ENCODE measurements at regions not wholly inside any gene's neighbourhood (a gene's known extent, or its start where the extent isn't known, plus 50 kb on each side); places are given as distances from the start of the nearest gene placed in this dataset.

GRCh38 chr9:105958587-105958986 lies 264.2 kb downstream of the TMEM38B start:
- H3K23ac ChIP-seq (ENCODE audit: low read length in 2 of 2): no peak overlapping the region
- no peaks in the 10 kb centered on the region for H3K79me1 ChIP-seq (replicated peaks; ENCODE audit: low read length, poor library complexity, severe bottlenecking)
- 100% methylated on average over 1 of the region's 3 CpGs for whole genome bisulfite sequencing
- no peaks in the 10 kb centered on the region for H3K36me3 ChIP-seq (ENCODE audit: control insufficient read depth in 1 of 2, insufficient read depth in 2 of 2, low read depth in 1 of 2, low read length in 2 of 2)
- no peak for DNase-seq
- no peak overlapping the region for H3K4me2 ChIP-seq (ENCODE audit: low read length, poor library complexity, severe bottlenecking)
- H4K91ac ChIP-seq (ENCODE audit: low read length): no peak overlapping the region
- H3K27ac ChIP-seq (ENCODE audit: low read length, poor library complexity, severe bottlenecking): no peak overlapping the region
- no peak overlapping the region for H2AK5ac ChIP-seq (ENCODE audit: low read length, severe bottlenecking)
- H3K4ac ChIP-seq (ENCODE audit: low read depth in 1 of 2, low read length in 2 of 2): no peak overlapping the region
- H3K9ac ChIP-seq (ENCODE audit: low read length): no peak overlapping the region
- no peak overlapping the region for H2BK15ac ChIP-seq (ENCODE audit: low read depth, poor library complexity, severe bottlenecking)
- no peak overlapping the region for H2BK12ac ChIP-seq (ENCODE audit: low read length in 2 of 2)
- H2AFZ ChIP-seq (ENCODE audit: low read depth, low read length): no peak overlapping the region
- no peak overlapping the region for H2BK120ac ChIP-seq (ENCODE audit: low read depth, low read length)
- H3K9me3 ChIP-seq (ENCODE audit: control insufficient read depth, low read length): no peaks in the 10 kb centered on the region
- H2BK5ac ChIP-seq (ENCODE audit: low read depth, low read length, poor library complexity, severe bottlenecking): no peak overlapping the region
- H3K18ac ChIP-seq (ENCODE audit: low read depth in 1 of 2, low read length in 2 of 2): no peak overlapping the region
- H3K4me1 ChIP-seq (ENCODE audit: control insufficient read depth, insufficient read depth, low read depth, low read length): peaks cover 4% of the 10 kb centered on the region
- no peak overlapping the region for H4K8ac ChIP-seq (ENCODE audit: low read length)
- no peaks in the 10 kb centered on the region for H3K27me3 ChIP-seq (ENCODE audit: control insufficient read depth in 1 of 2, insufficient read depth in 1 of 2, low read length in 2 of 2)
- H3K14ac ChIP-seq (ENCODE audit: low read length in 2 of 2): no peak overlapping the region
- no peak overlapping the region for H3K4me3 ChIP-seq (ENCODE audit: insufficient read depth in 1 of 2, low read depth in 1 of 2, low read length in 2 of 2)

GRCh38 chr9:105959531-105959930 lies 265.2 kb downstream of the TMEM38B start:
- H2BK5ac ChIP-seq (ENCODE audit: low read depth, low read length, poor library complexity, severe bottlenecking): no peak overlapping the region

GRCh38 chr9:105963343-105964099 lies 269.2 kb downstream of the TMEM38B start:
- no peak overlapping the region for H3K4me2 ChIP-seq (ENCODE audit: low read length, poor library complexity, severe bottlenecking)
- H3K4ac ChIP-seq (ENCODE audit: low read depth in 1 of 2, low read length in 2 of 2): no peak overlapping the region
- H2AFZ ChIP-seq (ENCODE audit: low read depth, low read length): no peak overlapping the region
- no peak for DNase-seq
- H4K91ac ChIP-seq (ENCODE audit: low read length): no peak overlapping the region
- H3K36me3 ChIP-seq (ENCODE audit: control insufficient read depth in 1 of 2, insufficient read depth in 2 of 2, low read depth in 1 of 2, low read length in 2 of 2): no peaks in the 10 kb centered on the region
- H3K27ac ChIP-seq (ENCODE audit: low read length, poor library complexity, severe bottlenecking): no peak overlapping the region
- WGBS: 77% methylated on average over 2 of the region's 4 CpGs
- H3K9me3 ChIP-seq (ENCODE audit: control insufficient read depth, low read length): no peaks in the 10 kb centered on the region
- H2AK5ac ChIP-seq (ENCODE audit: low read length, severe bottlenecking): no peak overlapping the region
- no peak overlapping the region for H3K18ac ChIP-seq (ENCODE audit: low read depth in 1 of 2, low read length in 2 of 2)
- H3K79me1 ChIP-seq (replicated peaks; ENCODE audit: low read length, poor library complexity, severe bottlenecking): no peaks in the 10 kb centered on the region
- no peak overlapping the region for H2BK120ac ChIP-seq (ENCODE audit: low read depth, low read length)
- no peaks in the 10 kb centered on the region for H3K27me3 ChIP-seq (ENCODE audit: control insufficient read depth in 1 of 2, insufficient read depth in 1 of 2, low read length in 2 of 2)
- H2BK15ac ChIP-seq (ENCODE audit: low read depth, poor library complexity, severe bottlenecking): no peak overlapping the region
- no peak overlapping the region for H3K9ac ChIP-seq (ENCODE audit: low read length)
- H3K4me1 ChIP-seq (ENCODE audit: control insufficient read depth, insufficient read depth, low read depth, low read length): peaks cover 2% of the 10 kb centered on the region
- H2BK5ac ChIP-seq (ENCODE audit: low read depth, low read length, poor library complexity, severe bottlenecking): no peak overlapping the region
- no peak overlapping the region for H3K23ac ChIP-seq (ENCODE audit: low read length in 2 of 2)
- no peak overlapping the region for H3K14ac ChIP-seq (ENCODE audit: low read length in 2 of 2)
- H2BK12ac ChIP-seq (ENCODE audit: low read length in 2 of 2): no peak overlapping the region
- no peak overlapping the region for H4K8ac ChIP-seq (ENCODE audit: low read length)
- no peak overlapping the region for H3K4me3 ChIP-seq (ENCODE audit: insufficient read depth in 1 of 2, low read depth in 1 of 2, low read length in 2 of 2)

More at GRCh38 chr9:105959531-105959930, 265.2 kb downstream of the TMEM38B start:
- H3K36me3 ChIP-seq (ENCODE audit: control insufficient read depth in 1 of 2, insufficient read depth in 2 of 2, low read depth in 1 of 2, low read length in 2 of 2): no peaks in the 10 kb centered on the region
- H3K4me2 ChIP-seq (ENCODE audit: low read length, poor library complexity, severe bottlenecking): no peak overlapping the region
- no peak overlapping the region for H2BK15ac ChIP-seq (ENCODE audit: low read depth, poor library complexity, severe bottlenecking)
- no peak for DNase-seq
- H2BK12ac ChIP-seq (ENCODE audit: low read length in 2 of 2): no peak overlapping the region
- no peak overlapping the region for H4K91ac ChIP-seq (ENCODE audit: low read length)
- H3K27me3 ChIP-seq (ENCODE audit: control insufficient read depth in 1 of 2, insufficient read depth in 1 of 2, low read length in 2 of 2): no peaks in the 10 kb centered on the region
- H3K23ac ChIP-seq (ENCODE audit: low read length in 2 of 2): no peak overlapping the region
- no peaks in the 10 kb centered on the region for H3K9me3 ChIP-seq (ENCODE audit: control insufficient read depth, low read length)
- no peak overlapping the region for H4K8ac ChIP-seq (ENCODE audit: low read length)
- H2BK120ac ChIP-seq (ENCODE audit: low read depth, low read length): no peak overlapping the region
- peaks cover 4% of the 10 kb centered on the region for H3K4me1 ChIP-seq (ENCODE audit: control insufficient read depth, insufficient read depth, low read depth, low read length)
- WGBS: 69% methylated on average over 2 of the region's 3 CpGs
- H3K27ac ChIP-seq (ENCODE audit: low read length, poor library complexity, severe bottlenecking): peak overlapping the region; percentile 31
- no peak overlapping the region for H3K4me3 ChIP-seq (ENCODE audit: insufficient read depth in 1 of 2, low read depth in 1 of 2, low read length in 2 of 2)
- H3K9ac ChIP-seq (ENCODE audit: low read length): no peak overlapping the region
- H2AK5ac ChIP-seq (ENCODE audit: low read length, severe bottlenecking): no peak overlapping the region
- no peak overlapping the region for H3K18ac ChIP-seq (ENCODE audit: low read depth in 1 of 2, low read length in 2 of 2)
- H3K79me1 ChIP-seq (replicated peaks; ENCODE audit: low read length, poor library complexity, severe bottlenecking): no peaks in the 10 kb centered on the region
- no peak overlapping the region for H2AFZ ChIP-seq (ENCODE audit: low read depth, low read length)
- H3K4ac ChIP-seq (ENCODE audit: low read depth in 1 of 2, low read length in 2 of 2): no peak overlapping the region
- no peak overlapping the region for H3K14ac ChIP-seq (ENCODE audit: low read length in 2 of 2)

GRCh38 chr9:105964156-105964555 lies 269.8 kb downstream of the TMEM38B start:
- DNase-seq: no peak
- Histone ChIP-seq H4K91ac (ENCODE audit: low read length) (no peak overlapping the region), H3K9ac (ENCODE audit: low read length) (no peak overlapping the region), H3K18ac (ENCODE audit: low read depth in 1 of 2, low read length in 2 of 2) (no peak overlapping the region), H2BK120ac (ENCODE audit: low read depth, low read length) (no peak overlapping the region), H2BK15ac (ENCODE audit: low read depth, poor library complexity, severe bottlenecking) (no peak overlapping the region), H3K4me2 (ENCODE audit: low read length, poor library complexity, severe bottlenecking) (no peak overlapping the region), H3K4me3 (ENCODE audit: insufficient read depth in 1 of 2, low read depth in 1 of 2, low read length in 2 of 2) (no peak overlapping the region), H3K14ac (ENCODE audit: low read length in 2 of 2) (no peak overlapping the region), H3K4me1 (ENCODE audit: control insufficient read depth, insufficient read depth, low read depth, low read length) (peaks cover 2% of the 10 kb centered on the region), H3K27ac (ENCODE audit: low read length, poor library complexity, severe bottlenecking) (no peak overlapping the region), H4K8ac (ENCODE audit: low read length) (no peak overlapping the region), H3K36me3 (ENCODE audit: control insufficient read depth in 1 of 2, insufficient read depth in 2 of 2, low read depth in 1 of 2, low read length in 2 of 2) (no peaks in the 10 kb centered on the region), H2BK5ac (ENCODE audit: low read depth, low read length, poor library complexity, severe bottlenecking) (no peak overlapping the region), H3K23ac (ENCODE audit: low read length in 2 of 2) (no peak overlapping the region), H2AK5ac (ENCODE audit: low read length, severe bottlenecking) (no peak overlapping the region), H3K9me3 (ENCODE audit: control insufficient read depth, low read length) (no peaks in the 10 kb centered on the region), H3K4ac (ENCODE audit: low read depth in 1 of 2, low read length in 2 of 2) (no peak overlapping the region), H3K79me1 (replicated peaks; ENCODE audit: low read length, poor library complexity, severe bottlenecking) (no peaks in the 10 kb centered on the region), H3K27me3 (ENCODE audit: control insufficient read depth in 1 of 2, insufficient read depth in 1 of 2, low read length in 2 of 2) (no peaks in the 10 kb centered on the region), H2AFZ (ENCODE audit: low read depth, low read length) (no peak overlapping the region), H2BK12ac (ENCODE audit: low read length in 2 of 2) (no peak overlapping the region)

Measured in mesenchymal stem cell (in vitro differentiated cells and primary cell).